Effector CD4-positive, alpha-beta T cell (primary cell): ENCODE measurements at regions not wholly inside any gene's neighbourhood (a gene's known extent, or its start where the extent isn't known, plus 50 kb on each side); places are given as distances from the start of the nearest gene placed in this dataset.
"Not testable (repeated sequence)": the region's sequence is repeated elsewhere in the genome, so short reads cannot be mapped to it uniquely, and the experiment has no call there.

ENCODE experiments used
- DNase-seq: peaks from one replicate; pipeline ENCODE4 v3.0.0-alpha.2; 2020

DNA sequence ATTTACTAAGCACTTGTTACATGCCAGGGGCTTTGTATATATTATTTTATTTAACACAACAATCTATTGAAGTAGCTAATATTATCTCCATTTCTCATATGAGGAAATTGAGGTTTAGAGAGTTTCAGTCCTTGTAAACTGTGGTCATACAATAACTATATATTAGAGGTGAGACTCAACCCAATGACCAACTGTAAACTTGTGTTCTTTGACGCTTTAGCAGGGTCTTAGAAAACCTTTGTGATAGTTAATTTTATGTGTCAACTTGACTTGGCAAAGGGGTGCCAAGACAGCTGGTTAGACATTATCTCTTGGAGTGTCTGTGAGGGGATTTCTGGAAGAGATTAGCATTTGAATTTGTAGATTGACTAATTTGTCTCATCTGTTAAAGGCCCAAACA is 252.4 kb upstream of the B3GALT2 start:
- no peak for DNase-seq

- no peak for DNase-seq
Observed at GRCh38 chr1:193438312-193438711, 251.9 kb upstream of the B3GALT2 start.

DNA sequence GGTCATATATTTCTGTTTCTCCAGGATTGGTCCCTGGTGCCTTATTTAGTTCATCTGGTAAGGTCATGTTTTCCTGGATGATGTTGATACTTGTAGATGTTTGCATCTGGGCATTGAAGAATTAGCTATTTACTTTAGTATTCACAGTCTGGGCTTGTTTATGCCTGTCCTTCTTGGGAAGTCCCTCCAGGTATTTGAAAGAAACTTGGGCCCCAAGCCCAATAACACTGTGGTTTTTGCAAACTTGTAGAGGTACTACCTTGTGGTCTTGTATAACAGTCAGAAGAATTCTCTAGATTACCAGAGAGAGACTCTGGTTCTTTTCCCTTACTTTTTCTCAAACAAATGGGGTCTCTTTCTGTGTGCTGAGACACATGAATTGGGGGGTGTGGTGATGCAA is 251.4 kb upstream of the B3GALT2 start:
- no peak for DNase-seq

DNA sequence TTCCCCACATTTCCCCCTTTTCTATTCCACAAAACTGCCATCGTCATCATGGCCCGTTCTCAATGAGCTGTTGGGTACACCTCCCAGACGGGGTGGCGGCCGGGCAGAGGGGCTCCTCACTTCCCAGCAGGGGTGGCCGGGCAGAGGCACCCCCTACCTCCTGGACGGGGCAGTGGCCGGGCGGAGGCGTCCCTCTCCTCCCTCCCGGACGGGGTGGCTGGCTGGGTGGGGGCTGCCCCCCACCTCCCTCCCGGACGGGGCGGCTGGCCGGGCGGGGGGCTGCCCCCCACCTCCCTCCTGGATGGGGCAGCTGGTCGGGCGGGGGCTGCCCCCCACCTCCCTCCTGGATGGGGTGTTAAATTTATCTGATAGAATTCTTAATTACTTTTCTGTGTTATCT is 250.9 kb upstream of the B3GALT2 start:
- not testable (repeated sequence) for DNase-seq

DNA sequence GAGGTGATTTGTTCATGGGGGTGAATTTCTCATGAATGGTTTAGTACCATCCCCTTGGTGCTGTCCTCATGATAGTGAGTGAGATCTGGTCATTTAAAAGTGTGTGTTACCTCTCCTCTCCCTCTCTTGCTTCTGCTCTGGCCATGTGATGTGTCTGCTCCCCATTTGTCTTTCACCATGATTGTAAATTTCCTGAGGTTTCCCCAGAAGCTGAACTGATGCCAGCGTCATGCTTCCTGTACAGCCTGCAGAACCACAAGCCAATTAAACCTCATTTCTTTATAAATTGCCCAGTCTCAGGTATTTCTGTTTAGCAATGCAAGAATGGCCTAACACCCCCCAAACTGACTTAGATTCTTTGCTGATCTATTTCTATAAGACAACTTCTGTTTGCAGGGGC is 249.4 kb upstream of the B3GALT2 start:
- DNase-seq: no peak

DNA sequence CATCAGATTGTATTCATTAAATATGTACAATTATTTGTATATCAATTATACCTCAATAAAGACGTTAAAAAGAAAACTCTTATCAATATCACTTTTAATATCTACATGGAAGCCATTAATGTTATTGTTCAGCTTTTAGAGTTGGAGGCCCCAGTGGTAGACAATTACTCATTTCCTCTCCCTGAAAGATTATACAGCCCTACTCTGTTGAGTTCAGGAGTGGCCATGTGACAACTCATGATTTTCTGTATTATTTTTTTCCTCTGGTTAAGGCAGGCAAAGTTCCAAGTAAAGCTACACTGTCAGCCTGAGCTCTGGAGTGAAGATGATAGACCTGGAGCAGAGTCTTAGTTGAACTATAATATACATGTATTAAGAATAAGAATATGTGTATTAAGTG is 247.9 kb upstream of the B3GALT2 start:
- DNase-seq: no peak

DNA sequence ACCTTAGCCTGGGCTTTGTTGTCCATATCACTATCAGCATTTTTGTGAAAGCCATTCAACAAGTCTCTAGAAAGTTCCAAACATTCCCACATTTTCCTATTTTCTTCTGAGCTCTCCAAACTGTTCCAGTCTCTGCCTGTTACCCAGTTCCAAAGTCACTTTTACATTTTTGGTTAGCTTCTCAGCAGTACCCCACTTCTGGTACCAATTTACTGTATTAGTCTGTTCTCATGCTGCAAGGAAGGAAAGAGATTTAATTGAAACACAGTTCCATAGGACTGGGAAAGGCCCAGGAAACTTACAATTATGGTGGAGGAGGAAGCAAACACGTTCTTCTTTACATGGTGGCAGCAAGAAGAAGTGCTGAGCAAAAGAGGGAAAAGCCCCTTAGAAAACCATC is 247.2 kb upstream of the B3GALT2 start:
- no peak for DNase-seq

DNA sequence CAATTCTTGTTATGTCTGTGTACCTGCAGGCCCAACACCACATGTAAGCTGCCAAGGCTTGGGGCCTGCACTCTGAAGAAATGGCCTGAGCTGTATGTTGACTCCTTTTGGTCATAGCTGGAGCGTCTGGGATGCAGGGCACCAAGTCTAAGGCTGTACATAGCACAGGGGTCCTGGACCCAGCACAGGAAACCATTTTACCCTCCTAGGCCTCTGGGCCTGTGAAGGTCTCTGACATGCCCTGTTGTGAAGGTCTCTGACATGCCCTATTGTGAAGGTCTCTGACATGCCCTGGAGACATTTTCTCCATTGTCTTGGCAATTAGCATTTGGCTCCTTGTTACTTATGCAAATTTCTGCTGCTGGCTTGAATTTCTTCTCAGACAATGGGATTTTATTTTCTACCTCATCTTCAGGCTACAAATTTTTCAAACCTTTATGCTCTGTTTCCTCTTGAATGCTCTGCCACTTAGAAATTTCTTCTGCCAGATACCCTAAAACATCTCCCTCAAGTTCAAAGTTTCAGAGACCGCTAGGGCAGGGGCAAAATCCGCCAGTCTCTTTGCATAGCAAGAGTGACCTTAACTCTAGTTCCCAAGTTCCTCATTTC is 246.7 kb upstream of the B3GALT2 start:
- no peak for DNase-seq

GRCh38 chr1:193431265-193431977 is 245.0 kb upstream of the B3GALT2 start:
- no peak for DNase-seq

DNA sequence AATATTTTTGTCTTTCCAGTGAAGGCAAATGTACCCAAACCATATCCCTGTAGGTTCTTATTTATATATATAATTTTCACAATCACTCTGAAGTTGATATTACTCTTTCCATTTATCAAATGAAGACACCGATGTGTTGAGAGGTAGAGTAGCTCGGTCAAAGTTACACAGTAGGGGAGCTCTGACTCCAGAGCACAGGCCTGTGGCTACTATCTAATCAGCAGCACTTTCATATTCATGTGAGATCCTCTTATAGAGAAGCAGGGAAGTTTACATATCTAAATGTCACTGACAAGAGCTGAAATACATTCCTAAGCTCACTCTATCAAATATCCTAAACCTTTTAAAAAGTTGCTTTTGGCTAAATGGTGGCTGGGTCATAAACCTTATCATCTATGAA is 241.1 kb upstream of the B3GALT2 start:
- DNase-seq: no peak

DNA sequence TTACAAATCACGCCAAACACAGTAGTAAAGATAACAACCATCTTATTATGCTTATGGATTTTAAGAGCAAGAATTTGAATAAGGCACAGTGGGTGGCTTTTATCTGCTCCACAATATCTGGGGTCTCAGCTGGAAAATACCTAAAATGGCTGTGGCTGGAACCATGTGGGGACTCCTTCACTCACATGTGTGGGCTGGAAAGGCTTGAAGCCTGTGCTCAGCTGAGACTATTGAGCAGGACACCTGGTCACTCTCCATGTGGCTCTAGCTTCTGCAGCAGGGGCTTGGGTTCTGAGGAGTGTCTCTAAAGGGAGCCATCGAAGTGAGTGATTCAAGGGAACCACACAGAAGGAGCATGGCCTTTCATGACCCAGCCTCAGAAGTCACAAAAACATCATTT is 239.6 kb upstream of the B3GALT2 start:
- DNase-seq: no peak

GRCh38 chr1:193421487-193421886 is 235.1 kb upstream of the B3GALT2 start:
- no peak for DNase-seq

DNA sequence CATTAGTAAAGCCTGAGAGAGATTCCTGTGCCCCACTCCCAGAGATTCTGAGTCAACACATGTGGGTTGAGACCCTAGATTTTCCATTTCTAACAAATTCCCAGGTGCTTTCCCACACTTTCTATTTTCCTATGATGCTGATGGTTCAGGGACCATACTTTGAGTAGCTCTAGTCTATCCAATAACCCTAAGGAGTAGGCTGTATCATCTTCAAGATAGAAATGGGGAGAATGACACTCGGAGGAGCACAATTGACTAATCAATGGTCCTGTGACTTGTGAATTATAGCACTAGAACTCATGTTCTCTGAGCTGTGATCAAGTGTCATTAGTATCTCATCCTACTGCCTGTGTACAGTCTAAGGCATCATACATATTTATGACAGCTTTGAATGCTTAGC is 232.9 kb upstream of the B3GALT2 start:
- no peak for DNase-seq

GRCh38 chr1:193418745-193419058 is 232.3 kb upstream of the B3GALT2 start:
- DNase-seq: no peak

DNA sequence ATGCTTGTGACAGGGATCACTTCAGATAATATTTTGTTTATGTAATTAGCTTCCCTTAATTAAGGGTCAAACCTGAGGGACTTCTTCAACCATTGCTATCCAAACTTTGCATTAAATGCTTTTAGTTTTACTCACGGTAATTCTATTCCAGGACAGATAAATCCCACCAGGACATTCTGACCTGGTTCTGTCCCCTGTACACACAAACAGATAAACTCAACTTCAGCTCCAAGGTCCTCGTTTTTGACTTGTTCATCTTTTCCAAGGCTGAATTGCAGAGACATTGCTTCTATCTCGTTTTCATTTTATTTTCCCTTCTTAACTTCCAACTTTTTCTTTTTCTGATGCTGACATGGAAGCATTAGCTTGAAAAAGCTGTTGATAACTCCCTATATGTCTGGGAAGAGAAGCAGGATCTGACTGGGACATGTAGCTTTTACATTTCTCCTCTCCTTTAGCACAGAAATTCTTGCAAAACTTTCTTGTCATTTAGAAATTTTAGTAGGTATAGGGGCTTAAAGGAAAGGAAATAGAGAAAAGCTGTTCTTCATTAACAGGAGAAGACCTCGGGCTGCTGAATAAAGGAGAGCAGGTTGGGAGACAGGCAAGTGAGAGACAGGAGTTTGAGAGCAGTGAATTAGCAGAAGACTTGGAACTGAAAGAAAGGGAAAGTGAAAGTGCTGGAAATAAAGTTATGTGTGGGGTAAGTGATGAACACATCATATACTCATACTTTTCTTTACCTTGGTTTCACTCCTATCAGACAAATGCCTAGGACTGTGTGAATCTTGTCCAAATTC is 231.7 kb upstream of the B3GALT2 start:
- DNase-seq: no peak

DNA sequence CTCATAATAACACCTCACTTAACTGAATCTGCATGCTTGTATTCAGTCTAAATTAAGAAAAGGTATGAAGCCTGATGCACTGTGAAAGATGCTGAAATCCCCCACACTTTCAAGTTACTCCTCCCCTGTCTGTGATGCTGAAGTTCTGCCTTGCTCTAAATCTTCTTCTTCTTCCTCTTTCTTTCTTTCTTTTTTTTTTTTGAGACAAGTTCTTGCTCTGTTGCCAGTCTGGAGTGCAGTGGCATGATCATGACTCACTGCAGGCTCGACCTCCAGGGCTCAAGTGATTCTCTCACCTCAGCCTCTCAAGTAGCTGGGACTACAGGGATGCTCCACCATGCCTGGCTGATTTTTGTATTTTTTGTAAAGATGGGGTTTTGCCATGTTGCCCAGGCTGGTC is 231.0 kb upstream of the B3GALT2 start:
- DNase-seq: peak; percentile 6

- DNase-seq: no peak
Observed at GRCh38 chr1:193416226-193417024, 230.0 kb upstream of the B3GALT2 start.

DNA sequence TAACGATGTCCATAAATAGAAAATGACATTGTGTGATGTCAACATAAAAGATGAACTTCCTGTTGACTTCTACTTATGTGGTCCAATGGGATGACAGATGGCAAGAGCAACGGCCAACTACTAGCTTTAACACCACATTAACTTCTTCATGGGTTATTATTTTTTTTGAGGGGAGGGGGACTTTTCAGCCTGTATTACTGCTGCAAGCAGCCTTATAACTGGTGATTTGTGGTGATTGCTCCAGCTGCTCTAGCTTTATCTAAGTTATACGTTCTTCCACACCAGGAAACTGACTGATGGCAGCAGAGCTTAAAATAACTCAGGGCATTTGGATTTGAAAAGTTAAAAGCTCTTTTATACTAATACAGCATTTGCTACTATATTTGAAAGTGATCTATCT is 228.8 kb upstream of the B3GALT2 start:
- no peak for DNase-seq

GRCh38 chr1:193413376-193413775 is 227.0 kb upstream of the B3GALT2 start:
- no peak for DNase-seq

DNA sequence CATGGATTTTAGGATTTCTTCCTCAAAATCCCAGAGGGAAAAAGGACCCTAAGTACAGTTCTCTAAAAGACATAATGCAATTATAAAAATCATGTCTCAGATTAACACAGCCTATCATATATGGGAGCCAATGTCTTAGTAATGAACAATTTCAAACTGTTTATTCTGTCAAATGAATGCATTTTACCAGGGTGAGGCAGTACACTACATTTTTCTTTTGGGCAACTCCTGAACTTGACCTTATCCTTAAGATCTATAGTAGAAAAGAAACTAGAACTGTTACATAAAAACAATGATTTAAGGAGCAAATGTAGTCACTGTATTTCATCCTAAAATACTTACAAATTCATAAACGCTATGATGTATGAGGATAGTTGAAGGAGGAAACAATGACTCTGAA is 226.3 kb upstream of the B3GALT2 start:
- no peak for DNase-seq

DNA sequence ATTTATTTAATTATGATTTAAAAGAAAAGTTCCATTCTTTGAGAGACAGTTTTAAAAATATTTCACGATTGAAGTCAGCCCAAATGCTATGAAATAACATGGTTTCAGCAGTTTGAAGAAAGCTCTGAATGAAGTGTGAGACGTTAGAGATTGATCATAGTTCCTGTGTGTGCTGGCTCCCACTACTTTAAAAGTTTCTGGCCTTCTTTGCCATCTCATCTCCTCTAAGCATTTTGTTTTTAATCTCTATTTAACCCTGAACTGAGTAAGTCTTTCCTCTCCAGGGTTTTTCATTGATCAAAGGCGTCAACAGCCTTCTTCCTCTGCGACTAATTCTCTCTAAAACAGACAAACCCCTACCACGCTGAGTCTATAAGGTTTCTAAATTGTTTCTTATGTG is 225.3 kb upstream of the B3GALT2 start:
- no peak for DNase-seq

DNA sequence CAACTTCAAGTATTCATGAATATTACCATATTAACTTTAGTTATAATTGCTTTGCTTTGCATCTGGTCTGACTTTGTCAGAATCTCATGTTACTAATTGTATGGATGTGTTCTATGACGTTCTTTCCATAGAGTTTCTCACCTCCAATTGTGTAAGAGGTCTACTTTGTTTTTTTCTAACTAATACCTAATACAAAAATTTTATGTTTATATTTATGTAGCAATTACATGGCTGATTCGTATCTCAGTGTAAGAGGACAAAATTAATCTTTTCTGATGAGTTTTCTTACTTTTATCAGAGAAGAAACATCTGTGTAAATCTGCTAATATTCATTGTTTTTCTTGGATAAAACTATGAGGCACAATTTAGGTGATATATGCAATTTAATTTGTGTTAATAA is 224.8 kb upstream of the B3GALT2 start:
- DNase-seq: no peak

GRCh38 chr1:193408782-193409293 is 222.4 kb upstream of the B3GALT2 start:
- DNase-seq: no peak
